ENCODE measurements at regions not wholly inside any gene's neighbourhood (a gene's known extent, or its start where the extent isn't known, plus 50 kb on each side); places are given as distances from the start of the nearest gene placed in this dataset.
"Not testable (repeated sequence)": the region's sequence is repeated elsewhere in the genome, so short reads cannot be mapped to it uniquely, and the experiment has no call there.

DNA sequence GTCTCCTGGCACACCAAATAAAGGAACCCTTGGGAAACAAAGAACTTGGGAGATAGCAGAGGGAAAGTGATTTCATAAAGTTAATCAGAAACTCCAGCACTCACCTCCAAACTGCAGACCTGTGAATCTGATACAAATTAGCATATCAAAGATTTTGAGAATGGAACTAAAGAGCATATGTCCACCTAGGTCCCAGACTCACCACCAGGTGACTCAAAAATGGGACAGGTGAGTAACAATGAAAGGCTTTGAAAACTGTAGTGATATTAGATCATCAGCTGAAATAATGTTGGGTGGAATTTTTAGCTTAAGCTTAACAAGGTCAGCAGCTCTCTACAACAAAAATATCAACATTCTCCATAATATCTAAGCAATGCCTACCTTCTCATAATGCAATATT, 214.8 kb downstream of the RERGL start:
- POLR2A ChIA-PET, result no interaction called here
- Histone ChIP-seq H3K36me3 (ENCODE audit: control insufficient read depth, insufficient read depth, low read length) (no peaks in the 10 kb centered on the region), H3K4me3 (ENCODE audit: low read depth, low read length) (no peak overlapping the region), H3K27me3 (ENCODE audit: control insufficient read depth, insufficient read depth, low read length) (no peaks in the 10 kb centered on the region)
- TF ChIP-seq, protein P1, sequence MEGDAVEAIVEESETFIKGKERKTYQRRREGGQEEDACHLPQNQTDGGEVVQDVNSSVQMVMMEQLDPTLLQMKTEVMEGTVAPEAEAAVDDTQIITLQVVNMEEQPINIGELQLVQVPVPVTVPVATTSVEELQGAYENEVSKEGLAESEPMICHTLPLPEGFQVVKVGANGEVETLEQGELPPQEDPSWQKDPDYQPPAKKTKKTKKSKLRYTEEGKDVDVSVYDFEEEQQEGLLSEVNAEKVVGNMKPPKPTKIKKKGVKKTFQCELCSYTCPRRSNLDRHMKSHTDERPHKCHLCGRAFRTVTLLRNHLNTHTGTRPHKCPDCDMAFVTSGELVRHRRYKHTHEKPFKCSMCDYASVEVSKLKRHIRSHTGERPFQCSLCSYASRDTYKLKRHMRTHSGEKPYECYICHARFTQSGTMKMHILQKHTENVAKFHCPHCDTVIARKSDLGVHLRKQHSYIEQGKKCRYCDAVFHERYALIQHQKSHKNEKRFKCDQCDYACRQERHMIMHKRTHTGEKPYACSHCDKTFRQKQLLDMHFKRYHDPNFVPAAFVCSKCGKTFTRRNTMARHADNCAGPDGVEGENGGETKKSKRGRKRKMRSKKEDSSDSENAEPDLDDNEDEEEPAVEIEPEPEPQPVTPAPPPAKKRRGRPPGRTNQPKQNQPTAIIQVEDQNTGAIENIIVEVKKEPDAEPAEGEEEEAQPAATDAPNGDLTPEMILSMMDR (IDR thresholded peaks at IDR 0.05; ENCODE audit: insufficient read depth, low read depth, low read length), result no peak
- CTCF ChIA-PET, result no interaction called here
- no peak for DNase-seq (ENCODE audit: low read depth)

DNA sequence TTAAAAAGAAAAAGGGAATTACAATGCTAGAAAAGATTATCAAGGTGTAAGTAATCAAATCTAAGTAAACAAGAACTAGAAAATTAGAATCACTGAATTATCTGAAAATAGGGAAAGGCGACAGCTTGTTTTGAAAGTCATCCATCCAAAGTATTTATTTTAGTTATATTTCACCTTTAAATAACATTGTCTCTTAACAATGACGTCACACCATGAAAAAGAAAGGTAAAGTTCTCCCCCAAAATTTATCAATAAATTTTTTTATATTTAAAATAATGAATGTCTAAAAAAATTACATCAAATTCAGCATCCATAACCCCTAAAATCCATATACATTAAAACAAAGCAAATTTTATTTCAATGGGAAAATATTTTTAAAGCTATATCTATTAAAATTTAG, 223.2 kb downstream of the RERGL start:
- Histone ChIP-seq H3K27me3 (ENCODE audit: control insufficient read depth, insufficient read depth, low read length) (no peaks in the 10 kb centered on the region), H3K4me3 (ENCODE audit: low read depth, low read length) (no peak overlapping the region), H3K36me3 (ENCODE audit: control insufficient read depth, insufficient read depth, low read length) (no peaks in the 10 kb centered on the region)
- TF ChIP-seq, protein P1 (IDR thresholded peaks at IDR 0.05; ENCODE audit: insufficient read depth, low read depth, low read length), result no peak
- POLR2A ChIA-PET, result no interaction called here
- CTCF ChIA-PET, result no interaction called here
- no peak for DNase-seq (ENCODE audit: low read depth)

- H3K36me3 ChIP-seq (ENCODE audit: control insufficient read depth, insufficient read depth, low read length); CTCF ChIA-PET; POLR2A ChIA-PET; H3K27me3 ChIP-seq (ENCODE audit: control insufficient read depth, insufficient read depth, low read length); H3K4me3 ChIP-seq (ENCODE audit: low read depth, low read length); DNase-seq (ENCODE audit: low read depth): not testable (repeated sequence)
These were observed 234.4 kb downstream of the RERGL start for GRCh38 chr12:17855548-17855947.

DNA sequence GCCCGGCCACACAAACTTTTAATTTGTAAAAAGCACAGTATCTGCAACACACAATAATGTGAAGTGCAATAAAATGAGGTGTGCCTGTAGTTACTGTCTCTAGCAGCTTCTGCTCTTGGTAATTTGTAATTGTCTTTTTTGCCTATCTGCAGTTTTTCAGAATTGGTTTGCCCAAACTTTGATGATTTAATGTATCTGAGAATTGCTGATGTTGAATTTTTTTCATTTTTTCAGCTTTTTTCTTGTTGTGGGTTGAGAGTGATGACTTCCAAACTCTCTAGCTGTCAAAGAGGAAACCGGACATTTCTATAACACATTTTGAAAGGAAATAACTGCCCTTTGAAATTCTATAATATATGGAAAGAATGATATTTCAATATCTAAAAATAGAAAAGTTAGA, 236.9 kb downstream of the RERGL start:
- CTCF ChIA-PET, result no interaction called here
- POLR2A ChIA-PET, result no interaction called here
- Histone ChIP-seq H3K27me3 (ENCODE audit: control insufficient read depth, insufficient read depth, low read length) (no peaks in the 10 kb centered on the region), H3K36me3 (ENCODE audit: control insufficient read depth, insufficient read depth, low read length) (no peaks in the 10 kb centered on the region), H3K4me3 (ENCODE audit: low read depth, low read length) (no peak overlapping the region)
- no peak for DNase-seq (ENCODE audit: low read depth)
- TF ChIP-seq, protein P1 (IDR thresholded peaks at IDR 0.05; ENCODE audit: insufficient read depth, low read depth, low read length), result no peak

DNA sequence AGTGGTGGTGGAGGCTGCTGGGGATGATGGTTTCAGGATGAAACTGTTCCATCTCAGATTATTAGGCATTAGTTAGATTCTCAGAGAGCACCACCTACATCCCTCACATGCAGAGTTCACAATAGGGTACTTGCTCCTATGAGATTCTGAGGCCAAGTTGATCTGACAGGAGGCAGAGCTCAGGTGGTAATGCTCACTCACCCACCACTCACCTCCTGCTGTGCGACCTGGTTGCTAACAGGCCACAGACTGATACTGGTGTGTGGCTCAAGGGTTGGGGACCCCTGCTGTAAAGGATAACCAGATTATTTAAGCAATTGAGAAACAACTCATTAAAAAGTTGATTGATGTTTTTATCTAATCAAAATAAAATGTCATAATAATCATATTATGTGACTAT, 248.5 kb downstream of the RERGL start:
- TF ChIP-seq, protein P1 (IDR thresholded peaks at IDR 0.05; ENCODE audit: insufficient read depth, low read depth, low read length), result no peak
- ChIA-PET CTCF (no interaction called here), POLR2A (no interaction called here)
- no peak for DNase-seq (ENCODE audit: low read depth)
- H3K27me3 ChIP-seq (ENCODE audit: control insufficient read depth, insufficient read depth, low read length), result no peaks in the 10 kb centered on the region
- no peak overlapping the region for H3K4me3 ChIP-seq (ENCODE audit: low read depth, low read length)
- no peaks in the 10 kb centered on the region for H3K36me3 ChIP-seq (ENCODE audit: control insufficient read depth, insufficient read depth, low read length)

DNA sequence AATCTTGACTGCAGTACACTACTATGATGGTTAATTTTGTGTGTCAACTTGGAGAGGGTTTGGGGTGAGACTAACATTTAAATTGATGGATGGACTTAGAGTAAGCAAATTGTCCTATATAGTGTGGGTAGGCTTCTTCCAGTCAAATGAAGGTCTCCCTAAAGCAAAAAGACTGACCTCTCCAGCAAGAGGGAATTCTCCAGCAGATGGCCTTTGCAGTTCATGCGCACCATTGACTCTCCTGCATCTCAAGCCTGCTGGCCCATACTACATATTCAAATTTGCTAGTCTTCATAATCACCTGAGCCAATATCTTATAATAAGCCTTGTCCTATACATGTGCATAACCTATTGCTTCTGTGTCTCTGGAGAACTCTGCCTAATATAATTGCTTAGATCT, 260.2 kb downstream of the RERGL start:
- Histone ChIP-seq H3K27me3 (ENCODE audit: control insufficient read depth, insufficient read depth, low read length) (no peaks in the 10 kb centered on the region), H3K4me3 (ENCODE audit: low read depth, low read length) (no peak overlapping the region), H3K36me3 (ENCODE audit: control insufficient read depth, insufficient read depth, low read length) (no peaks in the 10 kb centered on the region)
- TF ChIP-seq, protein P1 (IDR thresholded peaks at IDR 0.05; ENCODE audit: insufficient read depth, low read depth, low read length), result no peak
- ChIA-PET CTCF (no interaction called here), POLR2A (no interaction called here)
- no peak for DNase-seq (ENCODE audit: low read depth)

Measured in BJ (cell line).